ENCODE measurements at regions not wholly inside any gene's neighbourhood (a gene's known extent, or its start where the extent isn't known, plus 50 kb on each side); places are given as distances from the start of the nearest gene placed in this dataset.

DNA sequence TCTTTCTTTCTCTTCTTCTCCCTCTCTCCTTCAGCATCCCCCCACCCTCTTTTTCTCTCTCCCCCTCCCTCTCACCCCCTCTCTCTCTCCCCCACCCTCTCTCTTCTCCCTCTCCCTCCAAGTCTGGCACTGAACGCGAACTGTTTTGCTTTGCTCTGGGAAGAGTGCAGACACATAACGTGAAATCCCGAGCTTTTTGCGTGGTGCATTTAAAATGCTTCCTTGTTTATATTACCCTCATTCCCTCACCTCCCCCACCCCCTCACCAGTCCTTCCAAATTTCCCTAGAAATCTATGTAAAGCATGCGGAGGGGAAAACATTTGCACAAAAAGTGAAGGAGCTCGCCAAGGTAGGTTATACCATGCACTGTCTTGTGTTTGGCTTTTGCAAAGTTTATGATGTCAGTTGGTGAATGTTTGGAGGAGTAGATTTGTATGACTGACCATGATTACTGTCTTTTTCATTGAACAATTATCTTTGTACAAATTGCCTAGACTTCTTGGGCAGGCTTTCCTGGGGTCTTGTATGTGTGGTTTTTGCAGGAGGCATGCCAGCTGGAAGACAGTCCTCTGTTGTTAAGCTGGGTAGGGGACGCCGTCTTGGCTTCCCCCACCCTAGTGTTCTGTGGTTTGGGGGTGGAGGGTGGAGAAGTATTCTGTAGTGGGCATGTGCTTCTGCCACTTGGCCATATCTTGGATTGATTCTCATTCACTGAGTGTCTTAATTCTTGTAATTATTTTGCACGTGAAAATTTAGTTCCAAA is 123.7 kb upstream of the HSD17B12 start:
- intact Hi-C loops (cut with DNase I; ENCODE audit: low total_unique reads) = no loop called here
- no peak for TF ChIP-seq CTCF (IDR thresholded peaks at IDR 0.05)
- no peak for TF ChIP-seq POLR2A (IDR thresholded peaks at IDR 0.05)
- Histone ChIP-seq H3K9me3 (no peaks in the 10 kb centered on the region), H3K4me1 (peaks cover 0 to 3% of the 10 kb centered on the region in 2 donors), H3K4me3 (no peak overlapping the region), H3K27me3 (peaks cover 0 to 4% of the 10 kb centered on the region in 2 donors), H3K36me3 (no peaks in the 10 kb centered on the region), H3K27ac (no peak overlapping the region)
- DNase-seq = no peak

- H3K9me3 ChIP-seq = no peaks in the 10 kb centered on the region
- H3K4me3 ChIP-seq = no peak overlapping the region
- intact Hi-C loops (cut with DNase I; ENCODE audit: low total_unique reads) = no loop called here
- peaks cover 0 to 3% of the 10 kb centered on the region in 2 donors for H3K4me1 ChIP-seq
- H3K36me3 ChIP-seq = no peaks in the 10 kb centered on the region
- TF ChIP-seq POLR2A (IDR thresholded peaks at IDR 0.05) (no peak), CTCF (IDR thresholded peaks at IDR 0.05) (peak in 3 of 4 experiments; percentile 19 to 28 (median 24))
- H3K27ac ChIP-seq = no peak overlapping the region
- peaks cover 0 to 4% of the 10 kb centered on the region in 2 donors for H3K27me3 ChIP-seq
- no peak for DNase-seq
Observed at GRCh38 chr11:43557553-43558110, 122.9 kb upstream of the HSD17B12 start.

DNA sequence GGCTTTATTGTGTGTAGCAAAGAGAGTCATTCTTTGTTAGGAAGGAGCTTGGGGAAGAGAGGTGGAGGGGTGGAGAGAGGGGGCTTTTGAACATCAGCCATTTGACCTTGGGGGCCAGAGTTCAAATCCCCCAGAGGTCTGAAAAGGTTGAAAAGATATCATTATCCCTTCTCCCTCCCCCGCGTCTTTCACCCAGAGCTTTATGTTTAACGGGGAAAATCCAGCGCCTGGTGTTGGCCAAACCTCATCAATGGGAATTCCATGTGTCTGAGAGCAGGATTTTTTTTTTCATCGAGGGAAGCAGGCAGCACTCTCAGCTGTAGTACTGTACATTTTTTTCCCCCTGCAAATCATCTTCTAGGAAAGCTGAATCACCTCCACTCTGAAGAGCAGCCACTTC is 122.4 kb upstream of the HSD17B12 start:
- intact Hi-C loops (cut with DNase I; ENCODE audit: low total_unique reads) = no loop called here
- H3K27me3 ChIP-seq = peaks cover 0 to 4% of the 10 kb centered on the region in 2 donors
- H3K9me3 ChIP-seq = no peaks in the 10 kb centered on the region
- H3K4me3 ChIP-seq = no peak overlapping the region
- H3K4me1 ChIP-seq = peaks cover 0 to 3% of the 10 kb centered on the region in 2 donors
- H3K27ac ChIP-seq = no peak overlapping the region
- H3K36me3 ChIP-seq = no peaks in the 10 kb centered on the region
- no peak for TF ChIP-seq CTCF (IDR thresholded peaks at IDR 0.05)
- no peak for TF ChIP-seq POLR2A (IDR thresholded peaks at IDR 0.05)
- DNase-seq = no peak

DNA sequence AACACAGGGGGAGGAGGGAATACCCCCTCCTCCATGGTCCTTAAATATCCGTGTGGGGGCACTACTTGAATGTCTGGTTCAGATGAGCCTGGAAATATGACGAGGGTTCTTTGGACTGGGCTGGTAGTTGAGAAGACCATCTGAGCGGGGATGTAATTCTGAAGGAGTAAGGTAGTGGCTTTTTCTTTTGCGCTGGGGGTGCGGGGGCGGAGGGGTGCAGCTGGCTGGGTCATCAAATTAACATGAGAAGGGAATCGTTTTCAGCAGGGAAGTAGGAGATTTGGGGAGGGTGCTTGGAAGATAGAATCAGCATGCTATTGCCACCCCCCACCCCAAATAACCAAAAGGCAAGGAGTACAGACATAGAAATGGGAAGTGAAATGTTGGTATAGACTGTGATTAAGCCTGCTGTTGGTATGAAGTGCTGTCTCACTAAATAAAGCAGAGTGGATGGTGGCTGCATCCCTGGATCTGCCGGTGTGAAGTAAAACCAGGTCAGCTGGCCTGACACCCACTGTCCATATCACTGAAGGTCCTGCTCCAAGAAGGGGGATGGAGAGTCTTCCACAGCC is 121.9 kb upstream of the HSD17B12 start:
- H3K27me3 ChIP-seq = peaks cover 0 to 4% of the 10 kb centered on the region in 2 donors
- no peak for DNase-seq
- intact Hi-C loops (cut with DNase I; ENCODE audit: low total_unique reads) = no loop called here
- TF ChIP-seq POLR2A (IDR thresholded peaks at IDR 0.05) (no peak), CTCF (IDR thresholded peaks at IDR 0.05) (no peak)
- no peak overlapping the region for H3K27ac ChIP-seq
- no peaks in the 10 kb centered on the region for H3K9me3 ChIP-seq
- no peaks in the 10 kb centered on the region for H3K36me3 ChIP-seq
- H3K4me1 ChIP-seq = peaks cover 0 to 3% of the 10 kb centered on the region in 2 donors
- no peak overlapping the region for H3K4me3 ChIP-seq

DNA sequence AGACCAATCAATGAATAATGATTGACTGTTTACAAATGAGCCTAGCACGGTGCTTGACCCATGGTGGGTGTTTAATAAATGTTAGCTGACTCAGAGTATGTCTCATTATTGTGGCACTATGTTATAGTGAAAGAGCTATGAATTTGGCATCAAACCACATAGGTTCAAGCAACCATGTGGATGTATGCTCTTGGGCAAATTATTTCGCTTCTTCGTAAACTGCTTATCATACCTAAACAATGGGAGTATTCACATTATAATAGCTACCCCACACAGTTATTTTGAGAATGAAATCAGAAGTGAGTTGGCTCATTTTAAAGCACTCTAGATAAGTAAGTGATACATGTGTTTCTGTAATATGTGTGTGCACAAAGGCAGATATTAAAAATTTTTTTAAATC is 118.7 kb upstream of the HSD17B12 start:
- Histone ChIP-seq H3K4me1 (no peaks in the 10 kb centered on the region), H3K4me3 (no peak overlapping the region), H3K36me3 (no peaks in the 10 kb centered on the region), H3K27ac (no peak overlapping the region), H3K27me3 (peaks cover 0 to 4% of the 10 kb centered on the region in 2 donors), H3K9me3 (no peaks in the 10 kb centered on the region)
- intact Hi-C loops (cut with DNase I; ENCODE audit: low total_unique reads) = no loop called here
- TF ChIP-seq CTCF (IDR thresholded peaks at IDR 0.05) (no peak), POLR2A (IDR thresholded peaks at IDR 0.05) (no peak)
- DNase-seq = no peak
